ENCODE measurements at regions not wholly inside any gene's neighbourhood (a gene's known extent, or its start where the extent isn't known, plus 50 kb on each side); places are given as distances from the start of the nearest gene placed in this dataset.

- no peak for DNase-seq
Observed at GRCh38 chr14:101499513-101499912, 61.8 kb upstream of the DIO3 start.

DNA sequence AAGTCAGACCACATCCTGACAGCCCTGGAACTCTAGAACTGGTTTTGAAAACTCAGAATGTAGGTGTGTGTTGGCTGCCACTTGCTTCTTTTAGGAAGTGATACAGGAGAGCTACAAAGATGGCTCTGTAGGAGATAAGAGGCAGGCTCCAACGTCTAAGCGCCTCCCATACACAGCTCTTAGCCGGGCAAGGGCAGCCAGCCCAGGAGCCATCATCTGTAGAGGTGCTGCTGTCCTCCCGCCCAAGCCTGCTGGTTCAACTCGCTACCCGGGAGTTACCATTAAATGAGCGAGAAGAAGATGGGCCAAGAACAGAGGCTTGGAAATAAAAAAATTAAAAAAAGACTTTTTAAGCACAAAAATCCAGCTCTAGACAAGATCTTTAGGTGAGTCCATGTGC is 61.2 kb upstream of the DIO3 start:
- DNase-seq, result no peak

DNA sequence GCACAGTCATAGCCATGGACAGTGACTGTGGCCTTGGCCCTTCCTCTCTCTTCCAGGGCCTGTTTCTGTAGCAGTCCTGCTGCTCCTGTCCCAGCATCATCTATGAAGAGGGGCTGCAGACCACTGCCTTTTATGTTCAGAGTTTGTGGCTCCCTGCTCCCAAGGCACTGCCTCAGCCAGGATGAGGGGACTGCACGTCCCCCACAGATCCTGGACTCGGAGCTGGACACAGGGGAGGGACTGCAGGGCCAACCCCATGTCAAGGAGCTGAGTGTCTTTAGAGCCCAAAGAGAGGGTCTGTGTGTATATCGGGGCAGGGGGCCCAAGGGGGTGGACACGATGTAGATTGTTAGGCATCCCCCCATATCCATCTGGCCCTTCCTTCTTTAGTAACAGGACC is 60.6 kb upstream of the DIO3 start:
- DNase-seq, result no peak

GRCh38 chr14:101501341-101501740 is 60.0 kb upstream of the DIO3 start:
- no peak for DNase-seq

- DNase-seq, result no peak
Observed at GRCh38 chr14:101501858-101502615, 59.3 kb upstream of the DIO3 start.

- DNase-seq, result no peak
Observed at GRCh38 chr14:101502761-101503392, 58.4 kb upstream of the DIO3 start.

DNA sequence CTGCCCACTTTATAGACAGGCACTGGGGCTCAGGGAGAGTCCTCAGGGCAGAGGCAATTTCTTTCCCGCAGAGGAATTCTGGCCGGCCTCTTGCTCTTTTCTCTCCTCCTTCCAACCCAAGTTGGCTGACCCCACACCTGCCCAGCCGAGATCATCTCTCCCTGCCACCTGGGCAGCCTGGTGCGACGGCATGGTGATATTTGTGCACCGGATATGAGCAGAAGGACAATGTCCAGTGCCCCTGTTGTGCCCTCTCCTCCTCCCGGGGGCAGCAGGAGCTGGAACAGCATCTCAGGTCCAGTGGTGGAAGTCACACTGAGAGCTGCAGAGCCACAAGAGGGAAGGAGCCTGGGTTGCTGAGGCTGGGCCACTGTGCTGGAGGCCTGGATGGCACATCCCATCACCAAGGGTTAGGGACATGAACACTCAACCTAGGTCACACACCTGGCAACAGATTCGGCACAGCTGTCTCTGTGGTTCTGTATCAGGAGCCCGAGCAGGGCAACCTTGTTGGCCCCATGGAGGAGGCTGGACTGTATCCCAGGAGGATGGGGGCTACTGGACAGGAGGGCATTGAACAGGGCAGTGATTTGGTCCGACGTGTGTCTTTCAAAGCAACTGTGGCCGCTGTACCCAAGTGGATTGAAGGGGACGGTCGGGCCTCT is 57.7 kb upstream of the DIO3 start:
- no peak for DNase-seq

GRCh38 chr14:101504096-101504948 is 57.0 kb upstream of the DIO3 start:
- no peak for DNase-seq

GRCh38 chr14:101505236-101505970 is 55.9 kb upstream of the DIO3 start:
- no peak for DNase-seq

DNA sequence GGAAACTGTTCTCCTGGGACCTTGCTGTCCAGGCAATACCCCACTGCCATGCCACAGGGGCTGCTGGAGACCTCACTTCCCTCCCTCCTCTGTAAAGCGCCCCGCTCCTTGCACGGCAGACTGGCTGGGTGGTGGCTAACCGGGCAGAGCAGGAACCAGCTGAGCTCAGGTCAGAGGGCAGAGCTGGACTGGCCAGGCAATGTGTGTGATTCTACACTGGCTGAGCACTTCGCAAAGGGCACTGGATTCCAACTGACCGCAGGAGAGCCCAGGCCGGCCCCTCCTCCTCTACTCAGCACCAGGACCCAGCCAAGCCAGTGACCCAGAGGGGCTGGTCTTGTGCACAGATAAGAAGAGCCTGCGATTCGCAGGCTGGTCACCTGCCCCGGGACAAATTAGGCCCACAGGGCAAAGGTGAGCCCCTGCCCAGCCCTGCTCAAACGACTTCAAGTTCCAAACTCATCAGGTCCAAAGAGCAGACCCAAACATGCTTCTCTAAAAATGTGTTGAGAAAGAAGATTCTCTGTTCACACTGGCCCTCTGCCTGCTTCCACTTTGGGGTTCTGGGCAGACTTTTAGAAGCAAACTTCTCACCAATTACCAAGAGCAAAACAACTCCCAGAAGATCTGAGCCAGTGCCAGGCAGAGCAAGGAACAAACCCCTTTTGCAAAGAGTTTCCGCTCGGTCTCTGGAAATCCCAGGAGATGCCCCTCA is 54.9 kb upstream of the DIO3 start:
- DNase-seq, result no peak

- DNase-seq, result no peak
Observed at GRCh38 chr14:101506926-101507835, 54.1 kb upstream of the DIO3 start.

GRCh38 chr14:101507836-101508150 is 53.5 kb upstream of the DIO3 start:
- no peak for DNase-seq

DNA sequence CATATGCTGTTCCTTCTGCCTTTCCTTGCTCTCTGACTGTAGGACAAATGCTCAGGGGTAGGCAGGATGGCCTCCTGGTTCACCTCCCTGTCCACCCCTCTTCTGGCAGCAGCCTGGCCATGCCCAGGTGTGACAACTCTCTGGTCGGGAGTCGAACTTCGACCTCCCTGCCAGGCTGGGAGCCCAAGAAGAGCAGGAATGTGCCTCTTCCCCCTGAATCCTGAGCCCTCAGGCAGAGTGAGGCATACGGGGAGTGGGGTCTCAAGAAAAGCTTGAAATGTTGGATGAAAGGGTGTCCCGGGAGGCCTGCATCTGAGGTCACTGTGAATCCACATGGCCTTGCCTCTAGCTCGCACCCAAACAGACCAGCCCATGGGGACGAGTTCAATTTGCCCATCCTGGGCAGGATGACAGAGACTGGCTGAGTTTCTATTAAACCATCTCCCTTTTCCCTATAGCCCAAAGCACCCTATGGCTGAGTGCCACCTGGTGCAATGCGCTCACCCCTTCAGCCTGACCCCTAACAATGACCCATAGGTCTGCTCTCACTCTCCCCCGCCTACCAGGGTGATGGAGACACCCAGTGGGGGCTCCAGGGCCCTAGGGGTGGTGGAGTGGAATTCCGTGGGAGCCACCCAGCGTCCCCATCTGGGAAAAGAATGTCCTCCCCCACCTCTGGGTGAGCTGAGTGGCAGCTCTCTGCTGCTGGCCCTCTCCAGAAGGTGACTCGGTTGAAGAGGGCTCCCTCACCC is 52.9 kb upstream of the DIO3 start:
- DNase-seq, result no peak

GRCh38 chr14:101508948-101509729 is 52.2 kb upstream of the DIO3 start:
- no peak for DNase-seq

DNA sequence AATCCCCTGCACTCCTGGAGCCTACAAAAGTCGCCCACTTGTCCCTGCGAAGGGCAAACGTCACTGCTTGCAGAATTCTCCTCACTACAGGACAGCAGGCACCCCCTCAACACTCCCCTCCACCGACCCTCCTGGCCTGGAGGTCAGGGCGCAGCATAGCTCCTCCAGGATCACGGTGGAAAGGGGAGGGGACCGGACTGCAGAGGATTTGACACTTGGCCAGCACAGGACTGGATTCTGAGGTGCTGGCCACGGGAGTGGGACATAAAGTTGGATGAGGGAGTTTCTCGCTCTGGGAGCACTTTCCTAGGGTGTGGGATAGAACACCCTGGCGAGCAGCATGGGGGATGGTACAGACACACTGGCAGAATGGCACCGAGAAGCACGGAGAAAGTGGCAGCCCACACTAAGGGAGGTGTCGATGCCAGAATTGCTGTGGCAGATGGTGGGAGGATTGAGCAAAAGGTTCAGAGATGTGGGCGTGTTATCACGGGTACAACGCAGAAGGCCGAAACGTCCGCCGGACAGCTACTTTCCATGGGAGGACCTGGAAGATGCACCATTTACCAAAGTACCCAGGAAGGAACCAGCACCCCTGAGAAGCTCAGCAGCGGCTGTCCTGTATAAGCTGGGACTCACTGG is 51.4 kb upstream of the DIO3 start:
- no peak for DNase-seq

GRCh38 chr14:101511199-101511598 is 50.1 kb upstream of the DIO3 start:
- no peak for DNase-seq

All from stimulated activated CD4-positive, alpha-beta T cell treated with anti-CD3 and anti-CD28 coated beads, Interleukin-4, amount 100 ng/mL, for 4 hours (primary cell).